K562 (cell line): ENCODE measurements at regions not wholly inside any gene's neighbourhood (a gene's known extent, or its start where the extent isn't known, plus 50 kb on each side); places are given as distances from the start of the nearest gene placed in this dataset.

Experiments used
- ATAC-seq: fragments of 200-7000 bp; cut with Tn5 transposase; 3 replicates; pipeline ENCODE4 v1.9.1; 2020; ENCODE audit warnings: moderate library complexity
- BruUV-seq: library from RNA; stranded (reverse); fragments of 400-500 nt; replicated peaks from 2 replicates; lab custom pipeline; 2021; lab: Mats Ljungman, UMichigan
- CTCF ChIA-PET: fragments of 300-600 bp; formaldehyde crosslinking; extraction: SDS; loops from one replicate; lab custom pipeline; 2021; ENCODE audit warnings: low intra/inter-chr PET ratio; lab: Yijun Ruan, JAX
- POLR2A ChIA-PET: fragments of 300-600, 350-650 bp; sonication (Branson Sonifier 250); formaldehyde crosslinking; extraction: SDS; loops from one replicate; lab custom pipeline; 2021; ENCODE audit warnings: antibody characterized with exemption, inconsistent platforms; lab: Yijun Ruan, JAX
- DNase-seq, 4 experiments: peaks; one replicate each; pipeline versions ENCODE4 v3.0.0 to v3.0.0-alpha.2; 2011 to 2018; ENCODE audit warnings: low spot score in 3 of 4, mixed read lengths in 3 of 4; ENCODE audit errors: extremely low read depth in 1 of 4
- FAIRE-seq: peaks from 2 replicates; lab custom pipeline; 2011; peaks lifted over from hg19 to GRCh38; lab: Jason Lieb, UNC
- H2AFZ ChIP-seq: 2 replicates; pipeline ENCODE4 v1.6.0; 2011; ENCODE audit warnings: low read depth, low read length, control low read depth, inconsistent platforms
- H3K27ac ChIP-seq: fragments of 200-600 bp; 3 replicates; pipeline ENCODE4 v1.8.0; 2011; ENCODE audit warnings: low read depth, mild to moderate bottlenecking, control low read depth, inconsistent platforms, low read length, moderate library complexity, mixed read lengths; ENCODE audit errors: extremely low read depth
- H3K27me3 ChIP-seq, 2 experiments: fragments of 300-600 bp in 1 of 2; 2 replicates in 1 of 2; 3 replicates in 1 of 2; pipeline versions ENCODE4 v1.6.0 to v1.8.0; 2011; ENCODE audit warnings: inconsistent platforms in 2 of 2, low read length in 2 of 2, mild to moderate bottlenecking in 1 of 2, mixed read lengths in 1 of 2, moderate library complexity in 1 of 2; ENCODE audit not compliant: control insufficient read depth in 2 of 2, insufficient read depth in 2 of 2
- H3K36me3 ChIP-seq: fragments of 300-600 bp; 3 replicates; pipeline ENCODE4 v1.8.0; 2011; ENCODE audit warnings: mild to moderate bottlenecking, low read length, inconsistent platforms; ENCODE audit not compliant: control insufficient read depth, insufficient read depth
- H3K4me1 ChIP-seq, 2 experiments: fragments of 200-600 bp in 1 of 2; replicated peaks in 1 of 2; 2 replicates in 1 of 2; 3 replicates in 1 of 2; pipeline versions ENCODE4 v1.5.1 to v1.8.0; 2011; ENCODE audit warnings: inconsistent platforms in 2 of 2, low read length in 2 of 2, mild to moderate bottlenecking in 1 of 2, mixed read lengths in 1 of 2, moderate library complexity in 1 of 2; ENCODE audit not compliant: control insufficient read depth in 2 of 2, insufficient read depth in 2 of 2
- H3K4me2 ChIP-seq: 2 replicates; pipeline ENCODE4 v1.6.1; 2011; ENCODE audit warnings: low read length, control low read depth, inconsistent platforms, mixed read lengths; ENCODE audit not compliant: insufficient read depth
- H3K4me3 ChIP-seq: fragments of 200-600 bp; sonication (generic), shearing (Covaris generic); 2 replicates; pipeline ENCODE4 v1.5.1; 2016; ENCODE audit warnings: control low read depth, inconsistent platforms
- H3K79me2 ChIP-seq: fragments of 200-600 bp; 3 replicates; pipeline ENCODE4 v1.8.0; 2011; ENCODE audit warnings: low read length, inconsistent platforms; ENCODE audit not compliant: control insufficient read depth, insufficient read depth
- H3K9ac ChIP-seq, 2 experiments: 2 replicates each; pipeline versions ENCODE4 v1.6.0 to v1.6.1; 2011; ENCODE audit warnings: low read depth in 2 of 2, low read length in 2 of 2, control low read depth in 1 of 2, inconsistent platforms in 1 of 2, mild to moderate bottlenecking in 1 of 2, mixed read lengths in 1 of 2; ENCODE audit not compliant: insufficient read depth in 1 of 2
- H3K9me1 ChIP-seq: one replicate; pipeline ENCODE4 v1.6.0; 2011; ENCODE audit warnings: inconsistent platforms, mild to moderate bottlenecking, low read length, moderate library complexity; ENCODE audit not compliant: control insufficient read depth, insufficient read depth
- H3K9me3 ChIP-seq: replicated peaks from 2 replicates; pipeline ENCODE4 v1.5.1; 2011; ENCODE audit warnings: low read depth, low read length, inconsistent platforms; ENCODE audit not compliant: control insufficient read depth, insufficient read depth
- H4K20me1 ChIP-seq: replicated peaks from 2 replicates; pipeline ENCODE4 v1.6.1; 2011; ENCODE audit warnings: low read length, inconsistent platforms, mixed read lengths; ENCODE audit not compliant: control insufficient read depth, insufficient read depth
- ARHGAP35 ChIP-seq: fragments of 450-650 bp; IDR thresholded peaks from 2 replicates; pipeline ENCODE4 v1.6.1; 2018; ENCODE audit not compliant: partially characterized antibody
- BRCA1 ChIP-seq, 2 experiments: fragments of 450-650 bp in 1 of 2; sonication (generic) in 1 of 2; formaldehyde crosslinking in 1 of 2; IDR thresholded peaks; 2 replicates each; pipeline versions ENCODE4 v1.5.0 to v1.6.1; 2017 to 2020; ENCODE audit warnings: mild to moderate bottlenecking in 1 of 2, missing genetic modification reagents in 1 of 2
- CC2D1A ChIP-seq: fragments of 450-650 bp; IDR thresholded peaks from 2 replicates; pipeline ENCODE4 v1.6.1; 2017; ENCODE audit warnings: mild to moderate bottlenecking
- CREBBP ChIP-seq: IDR thresholded peaks from one replicate; pipeline ENCODE4 v1.6.1; 2012; ENCODE audit warnings: low read depth, mild to moderate bottlenecking, control low read depth, inconsistent platforms, low read length
- PHB ChIP-seq: fragments of 250-450 bp; sonication (Bioruptor Pico); IDR thresholded peaks from 2 replicates; pipeline ENCODE4 v1.5.0; 2021
- SMC3 ChIP-seq: conservative IDR thresholded peaks from 2 replicates; pipeline ENCODE4 v1.6.1; 2011; ENCODE audit warnings: low read depth, low read length, improper control_type of control experiment; ENCODE audit not compliant: insufficient read depth
- TAF1 ChIP-seq: IDR thresholded peaks from 2 replicates; pipeline ENCODE4 v1.6.1; 2011; ENCODE audit warnings: mild to moderate bottlenecking, low read length, moderate library complexity; ENCODE audit not compliant: insufficient read depth, control insufficient read depth, severe bottlenecking; ENCODE audit errors: extremely low read depth
- THRB ChIP-seq: fragments of 450-650 bp; formaldehyde crosslinking; conservative IDR thresholded peaks from 2 replicates; pipeline ENCODE4 v1.4.0; 2022; ENCODE audit warnings: mild to moderate bottlenecking, missing genetic modification characterization
- ZNF12 ChIP-seq: sonication (generic); formaldehyde crosslinking; IDR thresholded peaks from 2 replicates; pipeline ENCODE4 v1.4.0; 2020; ENCODE audit warnings: mild to moderate bottlenecking, missing genetic modification reagents
- ZNF639 ChIP-seq, 2 experiments: fragments of 200-800 bp in 1 of 2; sonication (Bioruptor generic) in 1 of 2; sonication (generic) in 1 of 2; formaldehyde crosslinking in 1 of 2; IDR thresholded peaks in 1 of 2; conservative IDR thresholded peaks in 1 of 2; 2 replicates each; pipeline versions ENCODE4 v1.5.0 to v1.6.1; 2016 to 2020; ENCODE audit warnings: missing compliant biosample characterization in 1 of 2, missing genetic modification characterization in 1 of 2, missing genetic modification reagents in 1 of 2
- WGBS: fragments of 100-300 bp; shearing (Covaris generic); methylation state at CpG from one replicate; pipeline ENCODE4 v1.1.6; 2016; ENCODE audit warnings: low coverage, mixed read lengths; ENCODE audit not compliant: insufficient coverage; ENCODE audit errors: missing lambda C conversion rate; 5-methylcytosine and 5-hydroxymethylcytosine counted together
- in situ Hi-C: fragments of 300-500 bp; cut with MboI; formaldehyde crosslinking; loops from 4 replicates; pipeline ENCODE4 v1.15.0; 2018; ENCODE audit warnings: inconsistent platforms, mixed read lengths
- intact Hi-C: fragments of 100-400 bp; cut with micrococcal nuclease; formaldehyde crosslinking; loops from 2 replicates; pipeline ENCODE4 v1.14.2; 2022
- TF ChIP-seq, protein P1 (sequence below): sonication (generic); formaldehyde crosslinking; IDR thresholded peaks from 2 replicates; pipeline ENCODE4 v1.8.0; 2022; ENCODE audit warnings: mild to moderate bottlenecking, missing genetic modification reagents

DNA sequence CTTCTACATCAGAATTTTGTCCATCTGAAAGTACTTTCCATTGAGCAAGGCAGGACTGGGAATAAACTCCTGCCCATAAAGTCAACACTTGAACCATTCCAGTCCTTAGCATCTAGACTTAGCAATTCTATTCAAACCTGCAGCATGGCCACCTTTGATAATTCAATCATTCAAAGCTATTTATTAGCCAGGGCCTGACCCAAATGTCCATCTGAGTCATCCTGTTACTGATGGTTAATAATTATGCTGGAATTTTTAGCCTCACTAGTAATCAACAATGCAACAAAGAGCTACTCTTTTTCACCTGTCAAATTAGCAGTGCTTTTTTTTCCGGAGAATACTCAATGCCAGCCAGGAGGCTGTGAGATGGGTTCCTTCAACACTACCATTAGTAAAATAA is 72.7 kb upstream of the SNRK start:
- Histone ChIP-seq H3K9me3 (no peaks in the 10 kb centered on the region), H3K4me3 (no peak overlapping the region), H3K79me2 (no peaks in the 10 kb centered on the region), H3K9ac (no peak overlapping the region), H2AFZ (no peak overlapping the region), H3K36me3 (no peaks in the 10 kb centered on the region), H3K4me2 (no peak overlapping the region), H3K4me1 (no peaks in the 10 kb centered on the region; a peak in 1 of 5 replicates), H3K27ac (no peak overlapping the region), H4K20me1 (no peaks in the 10 kb centered on the region), H3K9me1 (no peaks in the 10 kb centered on the region), H3K27me3 (peaks cover 21 to 53% of the 10 kb centered on the region in 2 experiments)
- ATAC-seq (no peak), DNase-seq (no peak), FAIRE-seq (no peak)
- 4% methylated on average over 1 of the region's 1 CpG for WGBS
- CTCF ChIA-PET, result no interaction called here
- POLR2A ChIA-PET, result no interaction called here
- intact Hi-C loops (no loop called here), in situ Hi-C loops (no loop called here)
- TF ChIP-seq TAF1 (no peak), CC2D1A (no peak), PHB (CRISPR knock-in tag) (no peak), ZNF639 (CRISPR knock-in tag; conservative IDR thresholded peaks at IDR 0.05 in 1 of 2, IDR thresholded peaks at IDR 0.05 in 1 of 2) (no peak), SMC3 (no peak), ARHGAP35 (no peak), THRB (CRISPR knock-in tag) (no peak), ZNF12 (CRISPR knock-in tag) (no peak), CREBBP (no peak), BRCA1 (IDR thresholded peaks at IDR 0.05) (no peak), BRCA1 (CRISPR knock-in tag; IDR thresholded peaks at IDR 0.05) (no peak)
- TF ChIP-seq, protein P1, sequence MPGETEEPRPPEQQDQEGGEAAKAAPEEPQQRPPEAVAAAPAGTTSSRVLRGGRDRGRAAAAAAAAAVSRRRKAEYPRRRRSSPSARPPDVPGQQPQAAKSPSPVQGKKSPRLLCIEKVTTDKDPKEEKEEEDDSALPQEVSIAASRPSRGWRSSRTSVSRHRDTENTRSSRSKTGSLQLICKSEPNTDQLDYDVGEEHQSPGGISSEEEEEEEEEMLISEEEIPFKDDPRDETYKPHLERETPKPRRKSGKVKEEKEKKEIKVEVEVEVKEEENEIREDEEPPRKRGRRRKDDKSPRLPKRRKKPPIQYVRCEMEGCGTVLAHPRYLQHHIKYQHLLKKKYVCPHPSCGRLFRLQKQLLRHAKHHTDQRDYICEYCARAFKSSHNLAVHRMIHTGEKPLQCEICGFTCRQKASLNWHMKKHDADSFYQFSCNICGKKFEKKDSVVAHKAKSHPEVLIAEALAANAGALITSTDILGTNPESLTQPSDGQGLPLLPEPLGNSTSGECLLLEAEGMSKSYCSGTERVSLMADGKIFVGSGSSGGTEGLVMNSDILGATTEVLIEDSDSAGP (CRISPR knock-in tag), result no peak
- no TSS peak for BruUV-seq
